A549 (cell line): ENCODE measurements at regions not wholly inside any gene's neighbourhood (a gene's known extent, or its start where the extent isn't known, plus 50 kb on each side); places are given as distances from the start of the nearest gene placed in this dataset.

Experiments used
- CHD4 ChIP-seq: fragments of 200-600 bp; sonication (generic); IDR thresholded peaks from 2 replicates; pipeline ENCODE4 v1.6.1; 2016; ENCODE audit warnings: antibody characterized with exemption, mild to moderate bottlenecking, borderline replicate concordance
- CTCF ChIP-seq: fragments of >200 bp; sonication (Bioruptor Twin); formaldehyde crosslinking; IDR thresholded peaks from 3 replicates; pipeline ENCODE4 v1.5.1; 2016
- ELK1 ChIP-seq: fragments of 150-350 bp; IDR thresholded peaks from 2 replicates; pipeline ENCODE4 v1.6.1; 2014; ENCODE audit warnings: low read depth, mild to moderate bottlenecking, low read length
- EP300 ChIP-seq, 2 experiments: fragments of >200 bp; sonication (Bioruptor Twin); formaldehyde crosslinking; IDR thresholded peaks; 2 replicates in 1 of 2; 3 replicates in 1 of 2; pipeline ENCODE4 v1.6.1; 2016 to 2017
- ESRRA ChIP-seq: fragments of 150-350 bp; IDR thresholded peaks from 2 replicates; pipeline ENCODE4 v1.6.1; 2014; ENCODE audit warnings: mild to moderate bottlenecking, low read length, borderline replicate concordance
- HMGXB4 ChIP-seq: fragments of 250-450 bp; sonication (Bioruptor Pico); IDR thresholded peaks from 2 replicates; pipeline ENCODE4 v1.5.0; 2021; ENCODE audit warnings: mild to moderate bottlenecking, moderate library complexity, borderline replicate concordance
- MAX ChIP-seq: IDR thresholded peaks from 2 replicates; pipeline ENCODE4 v1.6.1; 2012
- MAZ ChIP-seq: fragments of 150-350 bp; IDR thresholded peaks from 2 replicates; pipeline ENCODE4 v1.6.1; 2014; ENCODE audit warnings: antibody characterized with exemption, low read depth, low read length, borderline replicate concordance
- POLR2A ChIP-seq: IDR thresholded peaks from 2 replicates; pipeline ENCODE4 v1.6.1; 2012; ENCODE audit warnings: mild to moderate bottlenecking, low read length
- RAD21 ChIP-seq, 2 experiments: fragments of >200 bp in 1 of 2; sonication (Bioruptor Twin) in 1 of 2; formaldehyde crosslinking in 1 of 2; IDR thresholded peaks in 1 of 2; conservative IDR thresholded peaks in 1 of 2; 2 replicates in 1 of 2; 3 replicates in 1 of 2; pipeline ENCODE4 v1.6.1; 2012 to 2018; ENCODE audit warnings: inconsistent platforms in 1 of 2
- REST ChIP-seq: fragments of 200-600 bp; sonication (generic); IDR thresholded peaks from 2 replicates; pipeline ENCODE4 v1.6.1; 2016; ENCODE audit warnings: antibody characterized with exemption, mild to moderate bottlenecking, moderate library complexity
- RFX5 ChIP-seq: fragments of 450-650 bp; IDR thresholded peaks from 2 replicates; pipeline ENCODE4 v1.7.1; 2014; ENCODE audit warnings: antibody characterized with exemption, mild to moderate bottlenecking, moderate library complexity
- RNF2 ChIP-seq: fragments of 200-600 bp; sonication (generic); IDR thresholded peaks from 2 replicates; pipeline ENCODE4 v1.6.1; 2016; ENCODE audit warnings: low read depth, mild to moderate bottlenecking, antibody characterized with exemption, moderate library complexity, borderline replicate concordance
- USF2 ChIP-seq: fragments of 450-650 bp; IDR thresholded peaks from 2 replicates; pipeline ENCODE4 v1.6.1; 2014; ENCODE audit warnings: antibody characterized with exemption

- TF ChIP-seq CTCF (no peak), ELK1 (no peak), RNF2 (no peak), EP300 (IDR thresholded peaks at IDR 0.05) (no peak), USF2 (no peak), MAX (no peak), MAZ (no peak), RAD21 (conservative IDR thresholded peaks at IDR 0.05 in 1 of 2, IDR thresholded peaks at IDR 0.05 in 1 of 2) (no peak), CHD4 (no peak), POLR2A (no peak), ESRRA (no peak), HMGXB4 (CRISPR knock-in tag) (no peak), RFX5 (no peak), REST (no peak)
Measured at GRCh38 chr6:119446609-119447008, 97.0 kb upstream of the MAN1A1 start.
